WTC11 (cell line): ENCODE measurements at regions not wholly inside any gene's neighbourhood (a gene's known extent, or its start where the extent isn't known, plus 50 kb on each side); places are given as distances from the start of the nearest gene placed in this dataset.

Experiments
- CTCF ChIP-seq: fragments of 200-600 bp; IDR thresholded peaks from 2 replicates; pipeline ENCODE4 v1.8.0; 2022; ENCODE audit warnings: antibody characterized with exemption
- ESRRA ChIP-seq: sonication (generic); formaldehyde crosslinking; IDR thresholded peaks from 2 replicates; pipeline ENCODE4 v1.8.1; 2022; ENCODE audit warnings: mild to moderate bottlenecking, missing genetic modification reagents, borderline replicate concordance
- NFE2L1 ChIP-seq: sonication (generic); formaldehyde crosslinking; IDR thresholded peaks from 2 replicates; pipeline ENCODE4 v1.8.1; 2023; ENCODE audit warnings: missing genetic modification reagents
- NFYB ChIP-seq: sonication (generic); formaldehyde crosslinking; conservative IDR thresholded peaks from 2 replicates; pipeline ENCODE4 v1.8.0; 2022; ENCODE audit warnings: low read depth, missing genetic modification reagents
- RELA ChIP-seq: sonication (generic); formaldehyde crosslinking; IDR thresholded peaks from 2 replicates; pipeline ENCODE4 v1.8.1; 2022; ENCODE audit warnings: missing genetic modification reagents, mild to moderate bottlenecking, borderline replicate concordance
- SMAD3 ChIP-seq: sonication (generic); formaldehyde crosslinking; IDR thresholded peaks from 2 replicates; pipeline ENCODE4 v1.8.0; 2022; ENCODE audit warnings: missing genetic modification reagents, mild to moderate bottlenecking, borderline replicate concordance
- SP1 ChIP-seq: sonication (generic); formaldehyde crosslinking; conservative IDR thresholded peaks from 2 replicates; pipeline ENCODE4 v1.8.1; 2022; ENCODE audit warnings: missing genetic modification reagents
- TP53 ChIP-seq: sonication (generic); formaldehyde crosslinking; IDR thresholded peaks from 2 replicates; pipeline ENCODE4 v1.8.1; 2023; ENCODE audit warnings: mild to moderate bottlenecking, missing genetic modification reagents
- ZNF219 ChIP-seq: sonication (generic); formaldehyde crosslinking; IDR thresholded peaks from 2 replicates; pipeline ENCODE4 v1.8.0; 2023; ENCODE audit warnings: missing genetic modification reagents, mild to moderate bottlenecking, borderline replicate concordance
- ZNF232 ChIP-seq: sonication (generic); formaldehyde crosslinking; IDR thresholded peaks from 2 replicates; pipeline ENCODE4 v1.8.0; 2022; ENCODE audit warnings: mild to moderate bottlenecking, missing genetic modification reagents

GRCh38 chr12:105773471-105773870 lies 365.3 kb downstream of the NUAK1 start:
- no peak for TF ChIP-seq ZNF232 (CRISPR knock-in tag)
- TF ChIP-seq CTCF = no peak
- TF ChIP-seq RELA (CRISPR knock-in tag) = no peak
- TF ChIP-seq SMAD3 (CRISPR knock-in tag) = no peak
- TF ChIP-seq ESRRA = no peak
- no peak for TF ChIP-seq NFE2L1
- no peak for TF ChIP-seq SP1 (CRISPR knock-in tag)
- no peak for TF ChIP-seq TP53
- no peak for TF ChIP-seq ZNF219 (CRISPR knock-in tag)
- TF ChIP-seq NFYB (CRISPR knock-in tag) = no peak
